C4-2B (cell line): ENCODE measurements at regions not wholly inside any gene's neighbourhood (a gene's known extent, or its start where the extent isn't known, plus 50 kb on each side); places are given as distances from the start of the nearest gene placed in this dataset.

ENCODE experiments used
- CTCF ChIP-seq: fragments of 450-650 bp; conservative IDR thresholded peaks from 2 replicates; pipeline ENCODE4 v1.5.1; 2017; ENCODE audit warnings: mild to moderate bottlenecking
- ZFX ChIP-seq: fragments of 450-650 bp; IDR thresholded peaks from 2 replicates; pipeline ENCODE4 v1.6.1; 2017

GRCh38 chr5:129284010-129284409, 176.1 kb upstream of the ADAMTS19 start:
- no peak for TF ChIP-seq CTCF
- TF ChIP-seq ZFX = no peak
